ENCODE measurements at regions not wholly inside any gene's neighbourhood (a gene's known extent, or its start where the extent isn't known, plus 50 kb on each side); places are given as distances from the start of the nearest gene placed in this dataset.

DNA sequence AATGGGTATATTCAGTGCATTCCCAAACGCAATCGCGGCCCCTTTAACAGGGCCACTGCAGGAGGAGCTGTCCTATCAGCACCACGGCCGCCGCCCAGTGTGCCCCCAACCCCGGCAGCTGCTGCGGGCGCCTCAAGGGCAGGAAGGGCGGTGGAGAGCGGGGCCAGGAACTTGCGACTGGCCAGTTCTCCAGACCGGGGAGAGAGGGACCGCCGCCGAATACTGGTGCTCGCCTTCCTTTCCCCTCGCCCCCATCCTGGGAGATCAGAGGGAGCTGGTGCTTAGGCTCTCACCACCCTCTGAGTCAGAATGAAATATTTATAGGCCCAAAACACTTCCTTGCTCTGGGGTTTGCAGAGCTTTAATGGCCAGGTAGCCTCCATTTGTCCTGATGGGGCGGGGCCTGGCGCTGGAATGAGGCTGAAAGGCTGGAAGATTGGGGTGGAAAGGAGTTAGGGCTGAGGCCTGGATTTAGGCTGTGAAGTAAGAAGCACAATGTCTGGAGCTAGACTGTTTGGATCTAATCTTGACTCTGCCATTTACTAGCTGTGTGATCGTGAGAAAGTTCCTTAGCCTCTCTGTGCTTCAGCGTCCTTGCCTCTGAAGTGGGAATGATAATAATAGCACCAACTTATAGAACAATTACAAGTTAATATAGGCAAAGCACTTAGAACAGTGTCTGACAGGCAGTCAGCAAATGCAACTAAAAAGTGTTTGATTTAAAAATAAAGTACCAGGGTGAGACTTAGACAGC, 75.5 kb downstream of the NAV1 start (continued):
- TF ChIP-seq, protein P1, sequence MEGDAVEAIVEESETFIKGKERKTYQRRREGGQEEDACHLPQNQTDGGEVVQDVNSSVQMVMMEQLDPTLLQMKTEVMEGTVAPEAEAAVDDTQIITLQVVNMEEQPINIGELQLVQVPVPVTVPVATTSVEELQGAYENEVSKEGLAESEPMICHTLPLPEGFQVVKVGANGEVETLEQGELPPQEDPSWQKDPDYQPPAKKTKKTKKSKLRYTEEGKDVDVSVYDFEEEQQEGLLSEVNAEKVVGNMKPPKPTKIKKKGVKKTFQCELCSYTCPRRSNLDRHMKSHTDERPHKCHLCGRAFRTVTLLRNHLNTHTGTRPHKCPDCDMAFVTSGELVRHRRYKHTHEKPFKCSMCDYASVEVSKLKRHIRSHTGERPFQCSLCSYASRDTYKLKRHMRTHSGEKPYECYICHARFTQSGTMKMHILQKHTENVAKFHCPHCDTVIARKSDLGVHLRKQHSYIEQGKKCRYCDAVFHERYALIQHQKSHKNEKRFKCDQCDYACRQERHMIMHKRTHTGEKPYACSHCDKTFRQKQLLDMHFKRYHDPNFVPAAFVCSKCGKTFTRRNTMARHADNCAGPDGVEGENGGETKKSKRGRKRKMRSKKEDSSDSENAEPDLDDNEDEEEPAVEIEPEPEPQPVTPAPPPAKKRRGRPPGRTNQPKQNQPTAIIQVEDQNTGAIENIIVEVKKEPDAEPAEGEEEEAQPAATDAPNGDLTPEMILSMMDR (IDR thresholded peaks at IDR 0.05; ENCODE audit: control extremely low read depth in 1 of 3, insufficient read depth in 1 of 3, low read depth in 1 of 3, low read length in 3 of 3) = no peak
- no peak for TF ChIP-seq RXRA (IDR thresholded peaks at IDR 0.05; ENCODE audit: insufficient read depth, low read depth, low read length)
- peak; percentile 47; the same call in 1 of the 2 replicates for TF ChIP-seq KDM1A (IDR thresholded peaks at IDR 0.05; ENCODE audit: borderline replicate concordance, low read length)
- no peak for TF ChIP-seq RBBP5 (IDR thresholded peaks at IDR 0.05; ENCODE audit: borderline replicate concordance, low read depth, low read length)
- no peak for TF ChIP-seq POLR2AphosphoS5 (IDR thresholded peaks at IDR 0.05; ENCODE audit: low read depth, low read length)
- TF ChIP-seq ASH2L (IDR thresholded peaks at IDR 0.05; ENCODE audit: low read length) = peak; percentile 63
- no peak for TF ChIP-seq SP2 (IDR thresholded peaks at IDR 0.05; ENCODE audit: low read length)
- TF ChIP-seq HDAC6 (IDR thresholded peaks at IDR 0.05; ENCODE audit: low read depth, low read length) = no peak
- TF ChIP-seq CTBP2 (IDR thresholded peaks at IDR 0.05; ENCODE audit: borderline replicate concordance, insufficient read depth, insufficient read length, low read length) = no peak
- TF ChIP-seq, protein P2, sequence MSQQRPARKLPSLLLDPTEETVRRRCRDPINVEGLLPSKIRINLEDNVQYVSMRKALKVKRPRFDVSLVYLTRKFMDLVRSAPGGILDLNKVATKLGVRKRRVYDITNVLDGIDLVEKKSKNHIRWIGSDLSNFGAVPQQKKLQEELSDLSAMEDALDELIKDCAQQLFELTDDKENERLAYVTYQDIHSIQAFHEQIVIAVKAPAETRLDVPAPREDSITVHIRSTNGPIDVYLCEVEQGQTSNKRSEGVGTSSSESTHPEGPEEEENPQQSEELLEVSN (IDR thresholded peaks at IDR 0.05) = no peak
- TF ChIP-seq ZNF274 (IDR thresholded peaks at IDR 0.05; ENCODE audit: borderline replicate concordance, extremely low read depth, low read length) = no peak
- peak; percentile 25; the same call in 1 of the 2 replicates for TF ChIP-seq CREB1 (IDR thresholded peaks at IDR 0.05)
- 0 out of 4 replicates have a peak, but pooled peaks of 1 of the 2 experiments have one; percentile 37 for TF ChIP-seq HDAC2 (IDR thresholded peaks at IDR 0.05; ENCODE audit: borderline replicate concordance in 1 of 2, low read depth in 2 of 2, low read length in 2 of 2)
- TF ChIP-seq, protein P3, sequence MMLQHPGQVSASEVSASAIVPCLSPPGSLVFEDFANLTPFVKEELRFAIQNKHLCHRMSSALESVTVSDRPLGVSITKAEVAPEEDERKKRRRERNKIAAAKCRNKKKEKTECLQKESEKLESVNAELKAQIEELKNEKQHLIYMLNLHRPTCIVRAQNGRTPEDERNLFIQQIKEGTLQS (IDR thresholded peaks at IDR 0.05; ENCODE audit: insufficient read depth, low read depth, low read length) = no peak
- no peak for TF ChIP-seq SRF (IDR thresholded peaks at IDR 0.05; ENCODE audit: low read depth, low read length)
- TF ChIP-seq, protein P4, sequence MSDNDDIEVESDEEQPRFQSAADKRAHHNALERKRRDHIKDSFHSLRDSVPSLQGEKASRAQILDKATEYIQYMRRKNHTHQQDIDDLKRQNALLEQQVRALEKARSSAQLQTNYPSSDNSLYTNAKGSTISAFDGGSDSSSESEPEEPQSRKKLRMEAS (IDR thresholded peaks at IDR 0.05) = peak; percentile 58

Measured in H1 (cell line).